ENCODE measurements at regions not wholly inside any gene's neighbourhood (a gene's known extent, or its start where the extent isn't known, plus 50 kb on each side); places are given as distances from the start of the nearest gene placed in this dataset.

GRCh38 chr14:86279405-86279804 lies 749.5 kb downstream of the FLRT2 start:
- TF ChIP-seq CTCF (IDR thresholded peaks at IDR 0.05; ENCODE audit: low read depth, low read length, poor library complexity, severe bottlenecking) (no peak), EZH2phosphoT487 (IDR thresholded peaks at IDR 0.05; ENCODE audit: borderline replicate concordance, low read length) (no peak)
